Lung (tissue), 11 donors: ENCODE measurements at regions not wholly inside any gene's neighbourhood (a gene's known extent, or its start where the extent isn't known, plus 50 kb on each side); places are given as distances from the start of the nearest gene placed in this dataset.

Experiments
- ATAC-seq: fragments of 200-7000 bp; cut with Tn5 transposase; one replicate; pipeline ENCODE4 v1.9.1; 2020; ENCODE audit warnings: moderate number of reproducible peaks; ENCODE audit not compliant: insufficient read depth, low FRiP score
- DNase-seq, 3 donors: peaks; one replicate each; pipeline ENCODE4 v3.0.0-alpha.2; 2013 to 2017
- H3K27ac ChIP-seq, 2 donors: one replicate each; pipeline ENCODE4 v1.5.1; 2013; ENCODE audit warnings: mild to moderate bottlenecking in 2 of 2, moderate library complexity in 2 of 2, control low read depth in 1 of 2, inconsistent platforms in 1 of 2, low read depth in 1 of 2, low read length in 1 of 2
- H3K27me3 ChIP-seq, 3 donors: one replicate each; pipeline ENCODE4 v1.5.1; 2013; ENCODE audit warnings: low read length in 2 of 3; ENCODE audit not compliant: control insufficient read depth in 3 of 3, insufficient read depth in 3 of 3
- H3K36me3 ChIP-seq, 4 donors: one replicate each; pipeline ENCODE4 v1.5.1; 2013; ENCODE audit warnings: low read length in 4 of 4, mild to moderate bottlenecking in 1 of 4, moderate library complexity in 1 of 4; ENCODE audit not compliant: control insufficient read depth in 4 of 4, insufficient read depth in 4 of 4
- H3K4me1 ChIP-seq, 5 donors: one replicate each; pipeline ENCODE4 v1.5.1; 2013; ENCODE audit warnings: low read length in 5 of 5, mild to moderate bottlenecking in 2 of 5, moderate library complexity in 1 of 5; ENCODE audit not compliant: control insufficient read depth in 5 of 5, insufficient read depth in 5 of 5
- H3K4me3 ChIP-seq: one replicate; pipeline ENCODE4 v1.5.1; 2013; ENCODE audit warnings: mild to moderate bottlenecking, control low read depth, moderate library complexity
- H3K9ac ChIP-seq, 2 donors: one replicate each; pipeline ENCODE4 v1.5.1; 2013; ENCODE audit warnings: low read length in 2 of 2, control low read depth in 1 of 2; ENCODE audit not compliant: insufficient read depth in 1 of 2
- H3K9me3 ChIP-seq, 4 donors: one replicate each; pipeline ENCODE4 v1.5.1; 2013; ENCODE audit warnings: low read length in 3 of 4, mild to moderate bottlenecking in 1 of 4, moderate library complexity in 1 of 4; ENCODE audit not compliant: control insufficient read depth in 4 of 4, insufficient read depth in 3 of 4
- CTCF ChIP-seq: IDR thresholded peaks from 2 replicates; pipeline ENCODE4 v1.5.1; 2012; ENCODE audit warnings: mild to moderate bottlenecking; ENCODE audit errors: control extremely low read depth, extremely low read depth
- WGBS, 2 donors: extraction: QIAGEN DNeasy Blood & Tissue Kit; methylation state at CpG; one replicate each; pipeline ENCODE4 v1.1.7; 2013; 5-methylcytosine and 5-hydroxymethylcytosine counted together
- donor health status: control.
- donor health status: control.
- donor health status: Bipolar disorder and iron deficiency.
- donor health status: healthy.
- donor health status: DM: yes; HTN: yes; CAD: no.

DNA sequence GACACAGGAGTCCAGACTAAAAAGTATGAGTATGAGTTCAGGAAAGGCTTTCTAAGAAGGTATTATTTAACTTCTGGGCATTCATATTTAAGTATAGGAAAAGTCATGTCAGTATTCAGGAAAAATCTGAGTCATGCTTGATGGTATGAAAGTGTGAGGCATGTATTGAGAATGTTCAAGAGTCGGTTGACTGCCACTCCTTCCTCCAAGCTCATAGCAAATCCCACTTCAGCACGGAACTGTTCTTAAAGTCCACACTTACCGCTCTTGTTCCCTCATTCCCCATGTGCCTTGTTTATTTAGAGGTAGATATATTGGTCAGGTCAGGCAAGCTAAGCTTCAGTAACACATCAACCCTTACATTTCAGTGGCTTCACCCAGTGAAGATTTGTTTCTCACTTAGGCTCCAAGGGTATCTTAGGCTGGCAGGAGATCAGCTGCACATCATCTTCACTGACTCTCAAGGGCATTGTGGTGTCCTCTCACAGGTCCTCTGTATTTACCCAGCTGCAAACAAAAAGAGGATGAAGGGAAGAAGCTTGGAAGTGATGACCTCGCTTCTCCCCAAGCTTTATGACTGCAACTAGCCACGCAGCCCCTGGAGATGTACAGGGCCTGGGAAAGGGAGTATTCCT is 1189.2 kb downstream of the EFNB2 start:
- H3K36me3 ChIP-seq = no peaks in the 10 kb centered on the region
- H3K9me3 ChIP-seq = peaks cover 0 to 2% (median 0%) of the 10 kb centered on the region in 4 donors
- no peak overlapping the region for H3K9ac ChIP-seq
- H3K4me1 ChIP-seq = no peaks in the 10 kb centered on the region
- ATAC-seq (peak; percentile 84), DNase-seq (no peak)
- peaks cover 0 to 2% (median 0%) of the 10 kb centered on the region in 3 donors for H3K27me3 ChIP-seq
- no peak for TF ChIP-seq CTCF
- H3K27ac ChIP-seq = no peak overlapping the region
- 74 to 82% methylated on average over 5 of the region's 5 CpGs for WGBS, 2 donors
- no peak overlapping the region for H3K4me3 ChIP-seq

DNA sequence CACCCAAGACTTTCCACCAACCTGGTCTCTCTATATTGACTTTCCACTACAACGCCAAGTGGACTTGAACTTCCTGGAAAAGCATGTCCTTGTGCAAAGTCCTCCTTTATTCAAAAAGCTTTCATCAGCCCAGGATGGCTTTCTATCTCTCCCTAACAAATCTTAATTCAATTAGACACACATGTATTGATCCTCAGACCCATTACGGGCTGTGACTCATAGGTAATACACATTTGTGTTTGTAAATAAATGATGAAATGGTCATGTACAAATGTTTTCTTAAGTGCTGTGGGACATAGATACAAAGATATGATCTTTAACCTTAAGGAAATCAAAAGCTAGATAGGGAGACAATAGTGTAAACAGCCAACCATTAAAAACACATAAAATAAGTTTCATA is 1189.7 kb downstream of the EFNB2 start:
- 84 to 92% methylated on average over 2 of the region's 2 CpGs for WGBS, 2 donors
- peaks cover 0 to 2% (median 0%) of the 10 kb centered on the region in 3 donors for H3K27me3 ChIP-seq
- H3K4me3 ChIP-seq = no peak overlapping the region
- H3K36me3 ChIP-seq = no peaks in the 10 kb centered on the region
- DNase-seq (no peak), ATAC-seq (no peak)
- peaks cover 0 to 2% (median 0%) of the 10 kb centered on the region in 4 donors for H3K9me3 ChIP-seq
- H3K4me1 ChIP-seq = no peaks in the 10 kb centered on the region
- no peak for TF ChIP-seq CTCF
- H3K9ac ChIP-seq = no peak overlapping the region
- no peak overlapping the region for H3K27ac ChIP-seq

DNA sequence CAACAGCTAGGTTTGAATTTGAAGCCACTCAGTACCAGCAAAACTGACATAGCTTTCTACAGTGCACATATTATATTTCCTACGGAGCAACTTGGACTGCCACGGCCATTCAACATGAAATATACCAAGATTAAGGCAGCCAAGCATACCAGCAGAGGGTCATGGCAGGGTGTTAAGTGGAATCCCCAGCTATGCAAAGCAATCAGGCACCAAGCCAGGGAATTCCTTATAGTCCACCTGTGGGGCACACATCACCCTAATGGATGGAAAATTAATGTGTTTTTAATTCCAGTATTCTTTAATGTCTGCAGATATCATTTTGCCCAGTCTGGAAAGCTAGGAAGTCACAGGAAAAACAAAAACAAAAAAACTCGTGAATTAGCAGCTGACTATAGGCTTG is 1190.3 kb downstream of the EFNB2 start:
- WGBS, 2 donors = 77 to 86% methylated on average over 3 of the region's 3 CpGs
- no peak overlapping the region for H3K27ac ChIP-seq

More for the DNA sequence above, 1190.3 kb downstream of the EFNB2 start:
- no peak overlapping the region for H3K4me3 ChIP-seq
- H3K9me3 ChIP-seq = peaks cover 0 to 2% (median 0%) of the 10 kb centered on the region in 4 donors
- ATAC-seq = no peak
- DNase-seq = no peak
- no peaks in the 10 kb centered on the region for H3K36me3 ChIP-seq
- H3K9ac ChIP-seq = no peak overlapping the region
- TF ChIP-seq CTCF = no peak
- peaks cover 0 to 2% (median 0%) of the 10 kb centered on the region in 3 donors for H3K27me3 ChIP-seq
- H3K4me1 ChIP-seq = no peaks in the 10 kb centered on the region
